ENCODE measurements at regions not wholly inside any gene's neighbourhood (a gene's known extent, or its start where the extent isn't known, plus 50 kb on each side); places are given as distances from the start of the nearest gene placed in this dataset.
"Not testable (repeated sequence)": the region's sequence is repeated elsewhere in the genome, so short reads cannot be mapped to it uniquely, and the experiment has no call there.

DNA sequence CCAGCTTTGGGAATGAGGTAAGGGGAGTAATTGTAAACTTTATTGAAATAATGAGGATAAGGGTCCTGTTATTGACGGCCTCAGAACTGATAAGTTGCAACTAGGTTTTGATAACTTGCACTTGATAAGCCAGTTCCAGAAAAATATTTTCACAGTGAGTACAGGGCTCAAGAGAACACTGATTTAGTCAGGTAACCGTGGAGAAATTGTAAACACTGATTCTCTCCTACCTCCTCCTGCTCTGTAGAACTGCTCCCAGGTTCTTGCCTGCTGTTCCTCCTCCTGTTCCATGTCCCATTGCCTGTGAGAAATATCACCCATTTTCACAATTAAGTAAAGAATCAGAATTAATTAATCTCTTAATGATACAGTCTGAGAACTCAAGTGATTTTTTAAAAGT lies 55.0 kb upstream of the CXXC4 start:
- DNase-seq = no peak
- in situ Hi-C loops (cut with MboI; ENCODE audit: low pct_unique_long_range_greater_than_20kb, low sequenced_read_pairs) = no loop called here

DNA sequence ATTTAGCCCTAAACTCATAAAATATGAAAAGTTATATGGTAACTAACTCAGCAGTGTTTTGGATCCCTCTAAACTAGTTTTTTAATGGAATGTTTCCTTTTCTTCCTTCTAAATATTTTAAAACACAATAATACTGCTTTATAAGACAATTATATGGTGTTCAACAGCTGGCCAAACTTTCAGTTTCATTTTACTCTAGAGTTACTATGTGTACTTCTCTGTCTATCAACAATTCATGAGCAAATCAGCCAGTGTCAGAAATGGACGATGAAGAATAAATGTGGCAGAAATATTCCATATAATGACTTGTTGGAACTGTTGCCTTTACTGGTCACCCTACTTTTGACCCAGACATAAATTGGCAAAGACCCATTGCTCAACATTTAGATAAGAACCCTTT lies 64.8 kb upstream of the CXXC4 start:
- in situ Hi-C loops (cut with MboI; ENCODE audit: low pct_unique_long_range_greater_than_20kb, low sequenced_read_pairs) = no loop called here
- no peak for DNase-seq

DNA sequence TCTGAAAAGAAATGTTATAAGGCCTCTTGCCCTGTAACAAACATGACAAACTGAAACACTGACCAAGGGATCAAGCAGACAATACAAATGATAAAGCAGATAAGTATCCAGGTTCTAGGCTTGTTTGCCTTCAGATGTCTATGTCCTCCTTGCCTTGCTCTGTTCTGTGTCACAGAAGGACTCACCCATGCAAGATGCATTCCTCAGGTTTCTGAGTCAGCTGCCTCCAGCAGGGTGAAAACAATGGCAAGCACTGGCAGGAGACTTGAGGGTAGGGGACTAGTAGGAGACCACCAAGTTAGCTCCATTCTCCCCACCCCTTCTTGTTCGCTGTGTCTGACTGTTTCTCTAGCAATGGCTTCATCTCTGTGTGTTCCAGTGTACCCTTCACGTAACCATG lies 76.6 kb upstream of the CXXC4 start:
- in situ Hi-C loops (cut with MboI; ENCODE audit: low pct_unique_long_range_greater_than_20kb, low sequenced_read_pairs) = no loop called here
- no peak for DNase-seq

DNA sequence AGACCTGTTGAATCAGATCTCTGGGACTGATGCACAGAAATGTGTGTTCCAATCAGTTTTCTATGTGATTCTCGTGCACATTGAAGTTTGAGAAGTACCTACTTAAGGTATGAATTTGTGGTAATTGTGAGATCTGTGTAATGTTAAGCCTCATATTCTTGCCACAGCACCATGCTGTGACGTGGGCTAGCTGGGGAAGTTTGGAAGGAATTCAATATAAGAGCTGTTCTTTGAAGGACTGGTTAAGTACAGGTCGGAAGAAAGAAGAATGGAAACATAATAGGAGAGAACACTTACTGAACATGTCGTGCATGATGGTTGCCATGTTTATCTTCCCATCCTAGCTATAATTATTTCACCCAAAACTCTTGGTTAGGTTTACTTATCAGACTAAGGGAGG lies 79.7 kb upstream of the CXXC4 start:
- DNase-seq = no peak
- in situ Hi-C loops (cut with MboI; ENCODE audit: low pct_unique_long_range_greater_than_20kb, low sequenced_read_pairs) = no loop called here

DNA sequence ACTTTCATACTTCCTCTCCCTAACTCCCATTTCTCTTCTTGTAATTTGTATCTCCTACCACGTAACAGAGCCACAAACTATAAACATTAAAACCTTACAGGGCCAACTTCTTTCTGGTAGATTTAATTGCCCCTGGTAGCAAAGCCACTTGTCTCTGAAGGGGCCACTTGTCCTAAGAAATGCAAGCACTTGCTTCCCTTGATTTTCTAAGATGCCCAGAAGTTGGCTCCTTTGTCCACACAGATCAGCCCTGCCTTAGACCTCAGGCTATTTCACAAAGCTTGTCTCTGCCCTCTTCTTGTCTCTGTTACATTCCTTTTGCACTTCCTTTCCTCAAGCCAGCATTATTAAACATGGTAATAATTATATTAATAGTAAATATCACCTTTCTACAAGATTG lies 80.6 kb upstream of the CXXC4 start:
- in situ Hi-C loops (cut with MboI; ENCODE audit: low pct_unique_long_range_greater_than_20kb, low sequenced_read_pairs) = no loop called here
- no peak for DNase-seq

DNA sequence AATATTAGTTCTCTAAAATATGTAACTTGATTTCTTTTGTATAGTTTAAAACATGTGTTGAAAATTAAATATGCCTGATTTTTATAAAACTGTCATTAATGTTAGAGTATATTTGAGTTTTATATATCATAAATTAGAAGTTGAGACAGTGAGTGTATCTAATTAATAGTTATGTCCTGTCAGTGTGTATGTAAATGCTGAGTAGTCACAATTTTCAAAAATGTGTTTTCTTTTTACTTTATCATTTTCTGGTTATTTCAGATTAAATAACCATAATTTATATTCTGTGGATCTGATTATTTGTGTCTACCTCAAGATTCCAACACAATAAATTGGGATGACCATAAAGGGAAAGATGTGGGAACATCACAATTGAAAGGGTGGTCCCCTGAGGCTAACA lies 82.7 kb upstream of the CXXC4 start:
- DNase-seq = no peak
- in situ Hi-C loops (cut with MboI; ENCODE audit: low pct_unique_long_range_greater_than_20kb, low sequenced_read_pairs) = no loop called here

DNA sequence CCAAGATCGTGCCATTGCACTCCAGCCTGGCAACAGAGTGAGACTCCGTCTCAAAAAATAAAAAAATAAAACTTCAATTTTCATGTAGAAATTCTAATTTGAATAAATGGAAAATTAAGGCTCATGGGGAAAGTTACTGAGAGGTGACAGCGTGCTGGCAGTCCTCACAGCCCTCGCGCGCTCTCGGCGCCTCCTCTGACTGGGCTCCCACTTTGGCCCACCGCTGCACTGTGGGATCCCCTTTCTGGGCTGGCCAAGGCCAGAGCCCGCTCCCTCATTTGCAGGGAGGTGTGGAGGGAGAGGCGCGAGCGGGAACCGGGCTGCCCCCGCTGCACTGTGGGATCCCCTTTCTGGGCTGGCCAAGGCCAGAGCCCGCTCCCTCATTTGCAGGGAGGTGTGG lies 86.8 kb upstream of the CXXC4 start:
- in situ Hi-C loops (cut with MboI; ENCODE audit: low pct_unique_long_range_greater_than_20kb, low sequenced_read_pairs); DNase-seq: not testable (repeated sequence)

DNA sequence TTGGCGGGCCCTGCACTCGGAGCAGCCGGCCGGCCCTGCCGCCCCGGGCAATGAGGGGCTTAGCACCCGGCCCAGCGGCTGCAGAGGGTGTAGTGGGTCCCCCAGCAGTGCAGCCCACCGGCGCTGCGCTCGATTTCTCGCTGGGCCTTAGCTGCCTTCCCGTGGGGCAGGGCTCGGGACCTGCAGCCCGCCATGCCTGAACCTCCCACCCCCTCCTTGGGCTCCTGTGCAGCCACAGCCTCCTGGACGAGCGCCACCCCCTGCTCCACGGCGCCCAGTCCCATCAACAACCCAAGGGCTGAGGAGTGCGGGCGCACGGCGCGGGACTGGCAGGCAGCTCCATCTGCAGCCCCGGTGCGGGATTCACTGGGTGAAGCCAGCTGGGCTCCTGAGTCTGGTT lies 87.4 kb upstream of the CXXC4 start:
- in situ Hi-C loops (cut with MboI; ENCODE audit: low pct_unique_long_range_greater_than_20kb, low sequenced_read_pairs) = not testable (repeated sequence)

DNA sequence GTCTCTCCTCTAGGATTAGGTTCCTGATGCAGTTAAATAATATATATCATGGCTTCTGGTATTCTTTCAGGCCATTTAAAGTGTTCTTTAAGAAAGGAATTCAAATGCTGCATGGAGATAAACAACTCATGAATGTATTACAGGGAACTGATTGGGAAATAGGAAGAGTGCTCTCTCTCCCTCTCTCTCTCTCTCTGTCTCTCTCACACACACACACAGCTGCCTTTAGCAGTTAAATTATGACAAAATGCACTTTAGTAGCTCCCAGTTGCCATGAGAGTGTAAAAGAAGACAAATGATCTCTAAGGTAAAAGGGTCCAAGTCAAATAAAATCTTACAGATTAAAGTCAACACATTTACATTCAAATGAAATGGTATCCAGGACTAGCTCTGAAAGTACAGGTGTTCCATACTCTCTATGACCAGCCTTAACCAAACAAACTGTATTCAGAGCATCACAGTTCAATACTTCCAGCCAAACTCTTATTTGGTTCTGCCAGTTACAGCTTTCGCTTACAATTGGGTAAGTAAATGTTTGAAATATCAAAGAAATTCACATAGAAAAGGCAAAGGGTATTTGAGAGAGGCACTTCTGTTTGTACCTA lies 94.7 kb upstream of the CXXC4 start:
- in situ Hi-C loops (cut with MboI; ENCODE audit: low pct_unique_long_range_greater_than_20kb, low sequenced_read_pairs) = no loop called here
- DNase-seq = no peak

More for the DNA sequence above, 87.4 kb upstream of the CXXC4 start:
- not testable (repeated sequence) for DNase-seq

DNA sequence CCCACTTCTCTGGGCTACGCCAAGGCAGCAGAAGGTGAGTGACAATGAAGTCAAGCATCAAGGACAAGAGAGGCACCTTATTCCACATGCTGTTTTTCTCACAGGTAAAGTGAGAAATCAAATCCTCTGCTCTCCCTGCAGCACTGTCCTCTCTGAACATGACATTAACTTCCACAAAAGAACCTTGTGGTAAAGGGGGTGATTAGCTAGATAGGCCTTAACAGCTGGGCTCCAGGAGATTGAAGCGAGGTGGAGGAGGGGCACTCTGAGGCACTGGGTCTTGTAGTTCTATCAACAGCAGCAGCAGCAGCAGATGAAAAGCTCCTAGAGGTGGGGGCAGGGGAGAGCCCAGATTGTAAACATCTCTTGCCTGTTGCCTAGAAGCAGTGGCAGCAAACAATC lies 96.8 kb upstream of the CXXC4 start:
- no peak for DNase-seq

DNA sequence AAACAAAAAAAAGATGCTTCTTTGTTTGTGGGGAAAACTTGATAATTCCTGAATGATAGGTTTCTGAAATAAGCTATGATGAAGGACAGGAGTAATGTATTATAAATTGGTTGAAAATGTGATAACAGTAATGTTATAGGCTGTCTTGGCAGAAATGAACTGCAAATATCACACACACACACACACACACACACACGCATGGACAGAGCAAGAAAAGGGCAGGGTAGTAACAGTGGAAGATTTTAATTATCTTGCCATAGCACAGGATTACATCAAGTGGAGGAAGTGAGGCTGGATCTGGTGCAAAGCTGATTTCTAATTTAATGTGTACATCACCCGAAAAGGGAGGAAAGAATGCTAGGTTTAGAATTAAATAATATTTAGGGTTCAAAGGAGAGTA lies 97.5 kb upstream of the CXXC4 start:
- DNase-seq = no peak
- in situ Hi-C loops (cut with MboI; ENCODE audit: low pct_unique_long_range_greater_than_20kb, low sequenced_read_pairs) = no loop called here

More for the DNA sequence above, 96.8 kb upstream of the CXXC4 start:
- in situ Hi-C loops (cut with MboI; ENCODE audit: low pct_unique_long_range_greater_than_20kb, low sequenced_read_pairs) = no loop called here

DNA sequence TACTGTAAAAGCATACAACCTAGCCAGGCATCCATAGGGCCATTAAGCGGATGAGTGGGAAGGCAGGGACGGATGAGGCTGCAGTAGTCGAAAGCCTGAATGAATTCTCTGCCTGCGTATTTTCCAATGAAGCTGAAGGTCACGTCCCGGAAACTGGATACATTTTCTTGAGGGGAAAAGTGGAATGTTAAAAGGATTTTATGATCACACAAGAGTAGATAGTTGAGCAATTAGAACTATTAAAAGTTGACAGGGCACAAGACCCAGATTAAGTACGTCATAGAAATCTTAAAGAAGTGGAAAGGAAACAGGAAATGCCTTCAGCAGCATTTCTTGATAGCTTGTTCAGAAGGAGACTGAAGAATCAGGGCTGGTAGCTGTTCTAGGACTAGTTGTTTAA lies 98.3 kb upstream of the CXXC4 start:
- no peak for DNase-seq
- in situ Hi-C loops (cut with MboI; ENCODE audit: low pct_unique_long_range_greater_than_20kb, low sequenced_read_pairs) = no loop called here

DNA sequence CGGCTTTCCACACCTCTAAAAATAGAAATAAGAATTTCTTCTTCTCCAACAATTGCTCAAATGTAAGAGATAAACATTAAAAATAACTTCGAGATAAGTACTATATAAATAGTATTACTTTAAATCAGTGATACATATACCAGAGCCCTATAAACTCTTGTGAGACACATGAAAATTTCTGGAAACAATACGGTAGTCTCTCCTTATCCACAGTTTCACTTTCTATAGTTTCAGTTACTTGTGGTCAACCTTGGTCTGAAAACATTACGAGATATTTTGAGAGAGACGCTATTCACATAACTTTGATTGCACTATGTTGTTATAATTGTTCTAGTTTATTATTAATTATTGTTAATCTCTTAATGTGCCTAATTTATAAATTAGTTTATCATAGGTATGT lies 101.5 kb upstream of the CXXC4 start:
- in situ Hi-C loops (cut with MboI; ENCODE audit: low pct_unique_long_range_greater_than_20kb, low sequenced_read_pairs) = no loop called here
- DNase-seq = no peak

DNA sequence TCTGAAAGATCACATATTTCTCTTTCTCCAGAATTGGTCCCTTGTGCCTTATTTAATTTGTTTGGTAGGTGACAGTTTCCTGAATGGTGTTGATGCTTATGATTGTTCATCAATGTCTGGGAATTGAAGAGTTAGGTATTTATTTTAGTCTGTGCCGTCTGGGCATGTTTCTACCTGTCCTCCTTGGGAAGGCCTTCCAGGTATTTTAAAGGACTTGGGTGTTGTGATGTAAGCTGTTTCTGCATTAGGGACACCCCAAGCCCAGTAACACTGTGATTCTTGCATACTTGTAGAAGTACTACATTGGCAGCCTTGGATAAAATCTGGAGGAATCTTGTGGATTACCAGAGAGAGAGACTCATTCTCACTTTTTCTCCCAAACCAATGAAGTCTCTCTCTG lies 120.8 kb upstream of the CXXC4 start:
- DNase-seq = no peak
- in situ Hi-C loops (cut with MboI; ENCODE audit: low pct_unique_long_range_greater_than_20kb, low sequenced_read_pairs) = no loop called here

DNA sequence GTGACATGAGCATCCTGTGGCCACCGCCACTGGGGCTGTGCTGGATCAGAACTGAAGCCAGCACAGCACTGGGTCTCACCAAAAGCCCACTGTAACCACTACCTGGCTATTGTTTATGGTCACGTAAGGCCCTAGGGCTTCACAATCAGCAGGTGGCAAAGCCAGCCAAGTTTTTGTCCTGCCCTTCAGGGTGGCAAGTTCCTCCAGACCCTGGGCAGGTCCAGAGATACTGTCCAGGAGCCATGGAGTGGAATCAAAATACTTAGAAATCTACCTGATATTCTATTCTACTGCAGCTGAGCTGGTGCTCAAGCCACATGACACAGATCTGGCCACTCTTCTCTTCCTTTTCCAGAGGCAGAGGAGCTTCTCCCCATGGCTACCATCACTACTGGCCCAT lies 121.2 kb upstream of the CXXC4 start:
- in situ Hi-C loops (cut with MboI; ENCODE audit: low pct_unique_long_range_greater_than_20kb, low sequenced_read_pairs) = no loop called here
- DNase-seq = no peak

DNA sequence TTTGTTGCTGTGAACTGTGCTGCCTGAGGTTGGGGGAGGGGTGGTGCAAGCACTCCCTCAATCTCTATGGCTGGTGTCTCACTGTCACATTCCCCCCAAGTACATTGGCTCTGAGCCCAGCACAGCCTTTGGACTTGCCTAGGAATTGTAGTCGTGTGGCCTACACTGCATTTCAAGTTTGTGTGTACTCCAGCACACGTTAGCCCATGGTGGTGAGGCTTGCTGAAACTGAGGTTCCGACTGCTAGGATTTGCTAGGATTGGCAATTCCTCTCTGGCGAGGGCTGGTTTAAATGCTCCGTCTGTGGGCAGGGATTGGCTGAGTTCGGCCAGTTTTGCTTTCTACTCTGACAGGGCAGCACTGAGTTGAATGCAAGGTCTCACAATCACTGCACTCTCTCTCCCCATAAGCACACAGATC lies 121.7 kb upstream of the CXXC4 start:
- in situ Hi-C loops (cut with MboI; ENCODE audit: low pct_unique_long_range_greater_than_20kb, low sequenced_read_pairs) = no loop called here
- no peak for DNase-seq

DNA sequence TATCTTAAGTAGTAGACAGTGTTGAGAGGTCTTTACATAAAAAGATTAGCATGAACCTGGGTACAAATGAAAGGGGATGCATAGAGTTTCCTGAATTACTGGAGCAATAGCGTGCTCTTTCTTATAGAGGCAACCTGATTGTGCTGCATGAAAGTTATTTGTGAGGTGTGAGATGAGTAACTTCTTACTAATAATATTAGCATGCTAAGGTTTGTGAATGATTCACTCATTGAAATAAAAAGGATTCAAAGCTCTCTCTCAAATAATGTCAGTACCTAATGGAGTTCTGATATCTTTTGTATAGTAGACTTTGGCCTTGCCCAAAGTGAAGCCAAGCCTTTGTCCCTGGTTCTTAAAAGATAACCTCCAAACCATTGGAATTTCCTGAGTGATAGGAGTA lies 131.0 kb upstream of the CXXC4 start:
- in situ Hi-C loops (cut with MboI; ENCODE audit: low pct_unique_long_range_greater_than_20kb, low sequenced_read_pairs) = no loop called here
- DNase-seq = no peak

DNA sequence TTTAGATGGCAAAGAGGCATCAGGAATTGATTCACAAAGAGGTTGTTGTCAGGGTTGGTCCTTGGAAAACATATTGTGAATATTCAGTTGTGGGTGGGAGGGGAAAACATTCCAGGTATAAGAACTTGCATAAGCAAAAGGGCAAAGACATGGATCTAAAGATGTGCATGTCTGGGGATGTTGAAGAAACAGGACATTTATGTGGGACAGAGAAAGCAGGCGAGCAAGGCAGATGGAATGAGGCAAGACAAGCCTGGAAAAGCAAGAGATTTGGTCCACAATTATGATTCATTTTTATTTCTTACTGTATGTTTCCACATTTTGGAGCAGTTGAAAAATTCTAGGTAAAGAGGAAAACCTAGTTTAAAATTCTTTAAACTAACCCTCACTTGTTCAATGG lies 134.9 kb upstream of the CXXC4 start:
- DNase-seq = no peak
- in situ Hi-C loops (cut with MboI; ENCODE audit: low pct_unique_long_range_greater_than_20kb, low sequenced_read_pairs) = no loop called here

DNA sequence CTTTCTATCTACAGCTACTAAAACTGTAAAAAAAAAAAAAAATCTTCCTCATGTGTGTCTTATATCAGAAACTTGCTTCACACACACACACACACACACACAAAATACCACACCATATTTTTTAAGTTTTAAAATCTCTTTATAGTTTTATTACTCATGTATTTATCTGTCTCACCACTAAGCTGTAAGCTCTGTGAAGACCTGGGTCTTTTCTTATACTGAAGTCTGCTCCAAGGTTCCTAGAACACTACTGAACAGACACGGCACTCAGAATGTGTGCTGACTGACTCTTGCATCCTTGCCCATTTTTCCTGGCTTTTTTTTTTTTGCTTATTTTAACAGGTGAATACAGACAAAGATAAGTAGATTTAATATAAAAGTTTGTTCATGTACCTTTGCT lies 135.6 kb upstream of the CXXC4 start:
- in situ Hi-C loops (cut with MboI; ENCODE audit: low pct_unique_long_range_greater_than_20kb, low sequenced_read_pairs) = no loop called here
- no peak for DNase-seq

DNA sequence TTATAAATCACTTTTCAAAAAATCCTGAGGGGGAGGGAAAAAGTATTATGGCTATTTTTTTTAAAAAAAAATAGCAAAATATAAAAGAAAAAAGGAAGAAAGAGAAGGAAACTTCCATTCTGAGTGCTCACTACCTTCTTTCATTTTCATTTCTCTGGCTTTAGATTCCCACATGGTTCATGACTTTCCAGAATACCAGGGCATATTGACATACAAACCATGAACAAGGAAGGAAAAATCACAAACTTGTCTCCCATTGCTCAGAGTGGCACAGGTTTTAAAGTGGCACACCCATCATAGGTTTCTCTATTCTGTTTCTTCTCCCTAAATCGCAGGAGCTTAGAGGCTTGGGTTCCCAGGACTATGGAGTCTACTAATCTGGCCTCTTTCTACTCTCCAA lies 136.3 kb upstream of the CXXC4 start:
- DNase-seq = no peak
- in situ Hi-C loops (cut with MboI; ENCODE audit: low pct_unique_long_range_greater_than_20kb, low sequenced_read_pairs) = no loop called here

DNA sequence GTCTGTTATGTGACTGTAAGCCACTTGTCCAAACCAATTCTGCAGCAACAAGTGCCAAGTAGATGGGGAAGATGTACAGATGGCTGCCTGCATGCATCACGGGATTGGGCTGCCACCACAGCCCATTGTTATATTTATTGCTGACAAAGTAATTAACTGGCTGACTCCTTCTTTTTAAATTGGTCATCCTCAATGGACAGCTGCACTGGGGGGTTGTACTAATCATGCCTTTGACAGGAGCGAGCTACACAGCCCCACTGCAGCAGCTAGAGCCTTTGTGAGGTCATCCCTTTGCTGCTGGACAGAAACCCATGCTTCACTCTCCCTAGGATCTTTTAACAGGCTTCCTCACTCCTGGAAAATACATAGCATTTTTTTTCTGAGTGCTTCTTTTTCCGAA lies 146.7 kb upstream of the CXXC4 start:
- no peak for DNase-seq
- in situ Hi-C loops (cut with MboI; ENCODE audit: low pct_unique_long_range_greater_than_20kb, low sequenced_read_pairs) = no loop called here

DNA sequence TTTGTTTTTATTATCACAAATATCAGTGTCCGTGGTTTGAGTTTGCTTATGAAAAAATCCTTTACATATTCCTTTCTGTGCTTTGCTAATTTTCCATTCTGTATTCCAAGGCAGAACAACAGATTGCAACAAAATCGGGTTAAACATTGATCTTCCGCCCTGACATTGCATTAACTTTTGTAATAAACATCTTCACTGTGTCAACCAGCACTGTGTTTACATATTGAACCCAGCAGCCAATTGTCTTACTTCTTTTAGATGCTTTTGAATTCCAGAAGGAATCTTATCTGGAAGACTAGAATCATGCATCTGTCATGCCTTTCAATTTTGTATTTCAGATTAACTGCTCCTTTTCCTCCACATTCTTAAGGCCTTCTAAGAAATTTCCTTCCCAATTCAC lies 147.8 kb upstream of the CXXC4 start:
- DNase-seq = no peak
- in situ Hi-C loops (cut with MboI; ENCODE audit: low pct_unique_long_range_greater_than_20kb, low sequenced_read_pairs) = no loop called here
